ENCODE measurements at regions not wholly inside any gene's neighbourhood (a gene's known extent, or its start where the extent isn't known, plus 50 kb on each side); places are given as distances from the start of the nearest gene placed in this dataset.
A peak's percentile ranks its signal among the peaks of the same experiment; 100 is the strongest.

DNA sequence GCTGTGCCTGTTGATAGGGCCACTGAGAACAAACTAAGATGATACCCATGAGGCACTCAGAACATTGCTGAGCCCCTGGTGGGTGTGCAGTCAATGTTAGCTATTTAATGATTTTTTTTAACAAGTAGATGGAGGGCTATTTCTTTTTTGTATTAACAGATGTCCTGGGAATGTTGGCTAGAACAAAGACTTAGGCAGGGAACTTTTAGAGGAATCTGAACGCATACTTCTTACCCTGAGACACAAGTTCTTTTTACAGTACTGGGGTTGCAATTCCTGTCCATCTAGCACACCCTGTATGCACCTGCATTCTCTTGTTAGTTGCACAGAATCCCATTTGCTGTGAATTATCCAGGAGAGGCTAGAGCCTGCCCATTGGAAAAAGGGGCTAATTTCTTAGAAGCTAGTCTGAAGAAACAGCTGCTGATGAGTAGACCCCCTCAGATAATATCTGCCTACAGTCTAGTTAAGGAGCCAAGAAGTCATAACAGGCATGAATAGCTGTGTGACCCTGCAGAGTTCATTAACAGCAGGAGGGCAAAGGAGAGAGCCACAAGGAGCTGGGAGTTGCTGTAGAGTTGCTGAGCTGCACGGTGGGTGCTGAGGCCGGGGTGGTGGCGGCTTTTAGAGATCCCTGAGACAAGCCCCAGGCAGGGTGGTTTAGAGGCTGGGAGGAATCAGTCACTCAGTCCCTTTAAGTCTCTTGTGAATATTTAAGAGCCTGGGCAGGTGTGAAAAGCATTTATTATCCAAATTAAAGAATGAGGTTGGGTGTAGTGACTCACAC, 103.7 kb upstream of the FZD8 start:
- DNase-seq (ENCODE audit: low read depth in 1 of 2, low spot score in 1 of 2), result no peak
- no peaks in the 10 kb centered on the region for H3K4me1 ChIP-seq (ENCODE audit: low read depth)
- H3K4me3 ChIP-seq, result no peak overlapping the region
- TF ChIP-seq, protein P1, sequence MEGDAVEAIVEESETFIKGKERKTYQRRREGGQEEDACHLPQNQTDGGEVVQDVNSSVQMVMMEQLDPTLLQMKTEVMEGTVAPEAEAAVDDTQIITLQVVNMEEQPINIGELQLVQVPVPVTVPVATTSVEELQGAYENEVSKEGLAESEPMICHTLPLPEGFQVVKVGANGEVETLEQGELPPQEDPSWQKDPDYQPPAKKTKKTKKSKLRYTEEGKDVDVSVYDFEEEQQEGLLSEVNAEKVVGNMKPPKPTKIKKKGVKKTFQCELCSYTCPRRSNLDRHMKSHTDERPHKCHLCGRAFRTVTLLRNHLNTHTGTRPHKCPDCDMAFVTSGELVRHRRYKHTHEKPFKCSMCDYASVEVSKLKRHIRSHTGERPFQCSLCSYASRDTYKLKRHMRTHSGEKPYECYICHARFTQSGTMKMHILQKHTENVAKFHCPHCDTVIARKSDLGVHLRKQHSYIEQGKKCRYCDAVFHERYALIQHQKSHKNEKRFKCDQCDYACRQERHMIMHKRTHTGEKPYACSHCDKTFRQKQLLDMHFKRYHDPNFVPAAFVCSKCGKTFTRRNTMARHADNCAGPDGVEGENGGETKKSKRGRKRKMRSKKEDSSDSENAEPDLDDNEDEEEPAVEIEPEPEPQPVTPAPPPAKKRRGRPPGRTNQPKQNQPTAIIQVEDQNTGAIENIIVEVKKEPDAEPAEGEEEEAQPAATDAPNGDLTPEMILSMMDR (IDR thresholded peaks at IDR 0.05; ENCODE audit: low read depth, low read length), result no peak
- H3K9me3 ChIP-seq (ENCODE audit: low read depth), result no peaks in the 10 kb centered on the region
- no peaks in the 10 kb centered on the region for H3K27me3 ChIP-seq
- no peak overlapping the region for H3K27ac ChIP-seq
- H3K36me3 ChIP-seq, result no peaks in the 10 kb centered on the region

DNA sequence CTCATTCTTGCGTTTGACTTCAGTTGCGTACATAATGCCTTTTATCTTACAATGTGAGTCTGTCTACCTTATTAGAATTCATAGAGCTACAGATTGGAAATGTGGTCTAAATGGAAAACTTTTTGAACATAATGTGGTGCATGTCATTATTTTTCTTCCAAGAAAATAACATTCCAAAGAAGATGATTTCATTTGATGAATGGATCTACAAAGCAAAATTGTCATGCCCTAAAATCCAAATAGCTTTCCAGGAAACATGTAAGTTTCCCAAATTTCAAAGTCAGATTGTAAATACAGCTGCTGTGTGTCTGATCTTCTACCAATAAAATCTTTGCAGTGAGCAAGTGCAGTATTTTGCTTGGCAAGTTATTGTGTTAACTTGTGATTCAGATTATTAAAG, 101.8 kb upstream of the FZD8 start:
- Histone ChIP-seq H3K36me3 (no peaks in the 10 kb centered on the region), H3K4me1 (ENCODE audit: low read depth) (no peaks in the 10 kb centered on the region), H3K9me3 (ENCODE audit: low read depth) (no peaks in the 10 kb centered on the region), H3K27ac (no peak overlapping the region), H3K4me3 (no peak overlapping the region), H3K27me3 (no peaks in the 10 kb centered on the region)
- DNase-seq (ENCODE audit: low read depth in 1 of 2, low spot score in 1 of 2), result no peak
- TF ChIP-seq, protein P1 (IDR thresholded peaks at IDR 0.05; ENCODE audit: low read depth, low read length), result no peak

DNA sequence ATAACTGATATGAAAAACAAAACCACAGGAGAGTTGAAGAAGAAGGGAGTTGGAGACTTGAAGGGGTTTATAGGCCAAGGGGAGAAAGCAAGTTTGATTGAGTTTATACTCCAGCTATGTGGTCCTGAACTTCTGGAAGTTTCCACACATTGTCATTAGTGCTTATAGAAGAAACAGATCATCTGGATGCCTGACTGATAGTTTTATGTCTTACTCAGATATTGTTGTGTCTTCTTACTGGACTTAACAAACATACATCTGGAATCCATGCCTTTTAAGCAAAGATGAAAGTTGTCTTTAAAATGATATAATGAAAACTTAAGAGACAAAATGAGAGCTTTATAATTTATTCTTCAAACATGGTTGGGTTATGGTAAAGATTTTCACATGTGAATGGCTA, 101.3 kb upstream of the FZD8 start:
- Histone ChIP-seq H3K27me3 (no peaks in the 10 kb centered on the region), H3K4me1 (ENCODE audit: low read depth) (no peaks in the 10 kb centered on the region), H3K27ac (no peak overlapping the region), H3K9me3 (ENCODE audit: low read depth) (no peaks in the 10 kb centered on the region), H3K36me3 (no peaks in the 10 kb centered on the region), H3K4me3 (no peak overlapping the region)
- DNase-seq (ENCODE audit: low read depth in 1 of 2, low spot score in 1 of 2), result no peak
- TF ChIP-seq, protein P1 (IDR thresholded peaks at IDR 0.05; ENCODE audit: low read depth, low read length), result no peak

DNA sequence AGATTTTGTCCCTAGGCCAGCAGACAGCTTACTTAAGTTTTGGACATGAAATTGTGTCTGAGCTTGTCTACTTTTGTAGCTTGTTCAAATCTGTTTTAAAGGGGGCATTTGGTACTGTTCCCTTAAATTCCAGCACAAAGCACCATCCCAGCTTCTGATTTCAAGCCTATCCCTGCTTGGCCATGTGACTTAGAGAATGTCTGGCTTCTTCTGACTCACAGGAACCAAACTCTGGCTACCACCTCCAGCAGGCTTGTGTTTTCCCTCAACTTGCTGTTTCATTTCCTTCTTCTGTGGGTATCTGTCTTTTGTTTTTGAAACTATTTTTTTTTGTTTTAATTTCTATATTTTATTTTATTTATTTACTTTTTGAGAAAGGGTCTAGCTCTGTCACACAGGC, 97.9 kb upstream of the FZD8 start:
- H3K27ac ChIP-seq, result no peak overlapping the region
- H3K4me1 ChIP-seq (ENCODE audit: low read depth), result no peaks in the 10 kb centered on the region
- no peak overlapping the region for H3K4me3 ChIP-seq
- no peaks in the 10 kb centered on the region for H3K36me3 ChIP-seq
- TF ChIP-seq, protein P1 (IDR thresholded peaks at IDR 0.05; ENCODE audit: low read depth, low read length), result no peak
- H3K9me3 ChIP-seq (ENCODE audit: low read depth), result no peaks in the 10 kb centered on the region
- H3K27me3 ChIP-seq, result no peaks in the 10 kb centered on the region
- peak in 1 of 2 donors; percentile 24 for DNase-seq (ENCODE audit: low read depth in 1 of 2, low spot score in 1 of 2)

DNA sequence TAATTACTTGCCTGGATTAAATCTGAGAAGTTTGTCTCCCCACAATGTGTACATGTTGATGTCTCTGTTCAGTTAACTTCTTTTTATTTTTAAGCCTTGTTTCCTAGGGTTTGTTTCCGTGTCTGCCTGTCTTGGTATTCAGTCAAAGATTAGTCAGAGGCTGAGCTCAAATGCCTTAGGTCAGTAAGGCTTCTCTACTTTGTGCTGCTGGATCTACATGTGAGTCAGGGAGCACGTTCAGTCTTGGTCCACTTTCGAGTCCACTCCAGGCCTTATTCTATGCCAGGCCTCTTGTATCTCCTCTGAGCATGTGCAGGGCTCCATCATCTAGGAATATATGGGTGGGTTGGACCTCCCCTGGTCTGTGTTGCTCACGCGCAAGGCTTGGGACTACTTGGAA, 93.3 kb upstream of the FZD8 start:
- DNase-seq (ENCODE audit: low read depth in 1 of 2, low spot score in 1 of 2), result peak in 1 of 2 donors; percentile 25
- Histone ChIP-seq H3K27ac (no peak overlapping the region), H3K36me3 (no peaks in the 10 kb centered on the region), H3K27me3 (no peaks in the 10 kb centered on the region), H3K4me3 (no peak overlapping the region), H3K9me3 (ENCODE audit: low read depth) (no peaks in the 10 kb centered on the region), H3K4me1 (ENCODE audit: low read depth) (no peaks in the 10 kb centered on the region)
- TF ChIP-seq, protein P1 (IDR thresholded peaks at IDR 0.05; ENCODE audit: low read depth, low read length), result no peak
